Tibial nerve (tissue), 3 donors: ENCODE measurements at regions not wholly inside any gene's neighbourhood (a gene's known extent, or its start where the extent isn't known, plus 50 kb on each side); places are given as distances from the start of the nearest gene placed in this dataset.

ENCODE experiments used
- CTCF ChIP-seq, 5 experiments: fragments of 200-600 bp in 3 of 5; fragments of 450-650 bp in 2 of 5; sonication (generic) in 3 of 5; IDR thresholded peaks; one replicate each; pipeline ENCODE4 v1.5.1; 2016 to 2019; ENCODE audit warnings: antibody characterized with exemption in 5 of 5, mild to moderate bottlenecking in 3 of 5, moderate library complexity in 2 of 5
- POLR2A ChIP-seq, 2 donors: fragments of 450-650 bp; IDR thresholded peaks; one replicate each; pipeline ENCODE4 v1.6.1; 2017; ENCODE audit warnings: antibody characterized with exemption in 2 of 2, mild to moderate bottlenecking in 2 of 2, moderate library complexity in 2 of 2

- TF ChIP-seq CTCF (IDR thresholded peaks at IDR 0.05) (no peak), POLR2A (IDR thresholded peaks at IDR 0.05) (no peak)
Measured at GRCh38 chr4:3661989-3662388, 104.2 kb upstream of the ADRA2C start.
